GM13977 (cell line): ENCODE measurements at regions not wholly inside any gene's neighbourhood (a gene's known extent, or its start where the extent isn't known, plus 50 kb on each side); places are given as distances from the start of the nearest gene placed in this dataset.
A peak's percentile ranks its signal among the peaks of the same experiment; 100 is the strongest.

Source experiments
- DNase-seq: peaks from one replicate; pipeline ENCODE4 v3.0.0; 2012; ENCODE audit warnings: low spot score
- in situ Hi-C: fragments of 300-500 bp; cut with MboI; formaldehyde crosslinking; loops from one replicate; pipeline ENCODE4 v1.12.0; 2022; ENCODE audit warnings: low sequenced_read_pairs, low pct_unique_long_range_greater_than_20kb, mixed read lengths, inconsistent platforms; ENCODE audit not compliant: unreplicated experiment
- TF ChIP-seq, protein P1 (sequence below): IDR thresholded peaks from 2 replicates; pipeline ENCODE4 v1.5.1; 2012; ENCODE audit warnings: mild to moderate bottlenecking, control low read depth; ENCODE audit not compliant: insufficient read depth; ENCODE audit errors: extremely low read depth, missing control alignments

DNA sequence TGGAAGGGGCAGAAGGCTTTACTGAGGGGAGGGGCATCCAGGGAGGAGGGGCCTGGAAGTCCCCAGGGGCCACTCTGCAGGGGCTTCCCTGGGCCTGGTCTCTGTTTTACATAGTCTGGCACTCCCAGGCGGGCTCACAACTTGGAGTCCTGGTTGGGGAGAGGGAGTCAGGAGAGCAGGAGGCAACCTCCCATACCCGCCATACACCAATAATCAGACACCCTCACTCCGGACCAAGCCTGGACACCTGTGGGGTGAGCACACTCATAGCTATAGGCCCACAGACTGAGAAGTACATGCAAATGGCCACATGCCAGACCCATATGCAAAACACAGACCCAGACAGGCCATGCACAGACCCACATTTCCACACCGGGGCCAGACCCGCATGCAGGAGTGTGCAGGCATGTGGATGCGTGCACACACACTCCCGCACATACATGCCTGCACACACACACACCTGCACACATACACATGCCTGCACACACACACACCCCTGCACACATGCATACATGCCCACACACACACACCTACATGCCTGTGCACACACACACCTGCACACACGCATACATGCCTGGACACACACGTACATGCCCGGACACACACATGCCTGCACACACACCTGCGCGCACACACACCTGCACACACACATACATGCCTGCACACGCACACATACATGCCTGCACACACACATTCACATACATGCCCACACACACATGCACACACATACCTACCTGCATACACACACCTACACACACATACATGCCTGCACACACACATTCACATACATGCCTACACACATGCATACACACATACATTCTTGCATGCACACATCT is 89.5 kb upstream of the RUNX3 start:
- peak; percentile 76 for DNase-seq
- TF ChIP-seq, protein P1, sequence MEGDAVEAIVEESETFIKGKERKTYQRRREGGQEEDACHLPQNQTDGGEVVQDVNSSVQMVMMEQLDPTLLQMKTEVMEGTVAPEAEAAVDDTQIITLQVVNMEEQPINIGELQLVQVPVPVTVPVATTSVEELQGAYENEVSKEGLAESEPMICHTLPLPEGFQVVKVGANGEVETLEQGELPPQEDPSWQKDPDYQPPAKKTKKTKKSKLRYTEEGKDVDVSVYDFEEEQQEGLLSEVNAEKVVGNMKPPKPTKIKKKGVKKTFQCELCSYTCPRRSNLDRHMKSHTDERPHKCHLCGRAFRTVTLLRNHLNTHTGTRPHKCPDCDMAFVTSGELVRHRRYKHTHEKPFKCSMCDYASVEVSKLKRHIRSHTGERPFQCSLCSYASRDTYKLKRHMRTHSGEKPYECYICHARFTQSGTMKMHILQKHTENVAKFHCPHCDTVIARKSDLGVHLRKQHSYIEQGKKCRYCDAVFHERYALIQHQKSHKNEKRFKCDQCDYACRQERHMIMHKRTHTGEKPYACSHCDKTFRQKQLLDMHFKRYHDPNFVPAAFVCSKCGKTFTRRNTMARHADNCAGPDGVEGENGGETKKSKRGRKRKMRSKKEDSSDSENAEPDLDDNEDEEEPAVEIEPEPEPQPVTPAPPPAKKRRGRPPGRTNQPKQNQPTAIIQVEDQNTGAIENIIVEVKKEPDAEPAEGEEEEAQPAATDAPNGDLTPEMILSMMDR = no peak
- in situ Hi-C loops = loop anchor here (10.0 kb wide), 1 partner anchor 55 kb away; no protein-coding TSS in a partner anchor

GRCh38 chr1:25018943-25019336 is 88.9 kb upstream of the RUNX3 start:
- DNase-seq = no peak
- TF ChIP-seq, protein P1 = no peak
- in situ Hi-C loops = no loop called here

DNA sequence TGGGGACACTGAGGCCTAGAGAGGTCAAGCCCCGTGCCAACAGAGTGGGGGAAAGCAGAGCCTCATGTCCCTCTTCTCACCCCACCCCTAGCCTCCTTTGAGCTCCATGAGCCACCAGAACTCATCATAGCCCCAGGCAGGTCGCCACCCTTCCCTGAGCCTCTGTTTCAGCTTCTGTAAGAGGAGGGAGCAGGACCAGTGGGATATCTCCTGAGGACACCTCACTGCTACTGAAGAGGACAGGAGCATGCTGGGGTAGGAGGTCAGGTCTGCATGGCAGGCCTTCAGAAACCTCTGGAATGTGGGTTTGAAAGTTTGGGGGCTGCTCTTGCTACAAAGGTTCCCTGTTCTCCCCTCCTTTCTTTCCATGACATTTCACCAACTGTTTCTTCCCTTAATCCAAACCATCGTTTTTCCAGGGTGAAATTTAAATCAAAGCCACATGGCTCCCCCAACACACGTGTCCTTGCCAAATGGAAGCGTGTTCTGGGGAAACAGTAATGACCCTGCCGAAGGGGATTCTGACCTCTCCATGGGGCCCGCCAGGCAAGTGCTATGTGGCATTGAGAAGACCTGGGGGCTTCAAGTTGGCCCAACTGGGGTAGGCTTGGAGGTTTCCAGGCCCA is 88.1 kb upstream of the RUNX3 start:
- TF ChIP-seq, protein P1 = no peak
- no peak for DNase-seq
- in situ Hi-C loops = no loop called here

GRCh38 chr1:25017436-25018109 is 87.5 kb upstream of the RUNX3 start:
- in situ Hi-C loops = no loop called here
- DNase-seq = no peak
- TF ChIP-seq, protein P1 = no peak

- in situ Hi-C loops = no loop called here
- TF ChIP-seq, protein P1 = no peak
- no peak for DNase-seq
These were observed 83.2 kb upstream of the RUNX3 start for GRCh38 chr1:25012966-25013962.
